ENCODE measurements at regions not wholly inside any gene's neighbourhood (a gene's known extent, or its start where the extent isn't known, plus 50 kb on each side); places are given as distances from the start of the nearest gene placed in this dataset.

GRCh38 chr12:111190741-111191526 lies 178.0 kb downstream of the PHETA1 start:
- Mint-ChIP-seq H3K9me3 (ENCODE audit: low read depth) (peaks cover 3% of the 10 kb centered on the region), H3K4me3 (ENCODE audit: low read depth) (no peak overlapping the region), H3K27ac (no peak overlapping the region), H3K4me1 (ENCODE audit: low read depth) (peaks cover 10% of the 10 kb centered on the region), H3K36me3 (ENCODE audit: insufficient read depth) (peaks cover 20% of the 10 kb centered on the region), H3K27me3 (no peaks in the 10 kb centered on the region)
- TF ChIP-seq CTCF (IDR thresholded peaks at IDR 0.05; ENCODE audit: unreplicated experiment), result no peak
- no peak for DNase-seq (ENCODE audit: low spot score, unreplicated experiment)

GRCh38 chr12:111189792-111190191 lies 179.1 kb downstream of the PHETA1 start:
- peaks cover 20% of the 10 kb centered on the region for H3K36me3 Mint-ChIP-seq (ENCODE audit: insufficient read depth)
- H3K4me1 Mint-ChIP-seq (ENCODE audit: low read depth), result peaks cover 11% of the 10 kb centered on the region
- H3K27me3 Mint-ChIP-seq, result no peaks in the 10 kb centered on the region
- no peak overlapping the region for H3K4me3 Mint-ChIP-seq (ENCODE audit: low read depth)
- TF ChIP-seq CTCF (IDR thresholded peaks at IDR 0.05; ENCODE audit: unreplicated experiment), result no peak
- no peak overlapping the region for H3K27ac Mint-ChIP-seq
- peaks cover 3% of the 10 kb centered on the region for H3K9me3 Mint-ChIP-seq (ENCODE audit: low read depth)
- DNase-seq (ENCODE audit: low spot score, unreplicated experiment), result no peak

- no peak overlapping the region for H3K27ac Mint-ChIP-seq
- H3K4me3 Mint-ChIP-seq (ENCODE audit: low read depth), result no peak overlapping the region
- peaks cover 11% of the 10 kb centered on the region for H3K4me1 Mint-ChIP-seq (ENCODE audit: low read depth)
- H3K9me3 Mint-ChIP-seq (ENCODE audit: low read depth), result peaks cover 3% of the 10 kb centered on the region
- no peaks in the 10 kb centered on the region for H3K27me3 Mint-ChIP-seq
- no peak for DNase-seq (ENCODE audit: low spot score, unreplicated experiment)
- TF ChIP-seq CTCF (IDR thresholded peaks at IDR 0.05; ENCODE audit: unreplicated experiment), result no peak
- H3K36me3 Mint-ChIP-seq (ENCODE audit: insufficient read depth), result peaks cover 20% of the 10 kb centered on the region
These were observed 180.5 kb downstream of the PHETA1 start for GRCh38 chr12:111188436-111188835.

- Mint-ChIP-seq H3K9me3 (ENCODE audit: low read depth) (peaks cover 3% of the 10 kb centered on the region), H3K36me3 (ENCODE audit: insufficient read depth) (peaks cover 20% of the 10 kb centered on the region), H3K4me3 (ENCODE audit: low read depth) (no peak overlapping the region), H3K4me1 (ENCODE audit: low read depth) (peaks cover 19% of the 10 kb centered on the region), H3K27ac (no peak overlapping the region), H3K27me3 (no peaks in the 10 kb centered on the region)
- no peak for TF ChIP-seq CTCF (IDR thresholded peaks at IDR 0.05; ENCODE audit: unreplicated experiment)
- no peak for DNase-seq (ENCODE audit: low spot score, unreplicated experiment)
These were observed 182.5 kb downstream of the PHETA1 start for GRCh38 chr12:111186347-111186746.

GRCh38 chr12:111185889-111186227 lies 183.0 kb downstream of the PHETA1 start:
- Mint-ChIP-seq H3K27ac (no peak overlapping the region), H3K36me3 (ENCODE audit: insufficient read depth) (peaks cover 20% of the 10 kb centered on the region), H3K4me1 (ENCODE audit: low read depth) (peaks cover 24% of the 10 kb centered on the region), H3K4me3 (ENCODE audit: low read depth) (no peak overlapping the region), H3K9me3 (ENCODE audit: low read depth) (peaks cover 3% of the 10 kb centered on the region), H3K27me3 (no peaks in the 10 kb centered on the region)
- no peak for TF ChIP-seq CTCF (IDR thresholded peaks at IDR 0.05; ENCODE audit: unreplicated experiment)
- DNase-seq (ENCODE audit: low spot score, unreplicated experiment), result no peak

Data from progenitor cell of endocrine pancreas (in vitro differentiated cells).